ENCODE measurements at regions not wholly inside any gene's neighbourhood (a gene's known extent, or its start where the extent isn't known, plus 50 kb on each side); places are given as distances from the start of the nearest gene placed in this dataset.

GRCh38 chr11:120028181-120028896, 109.6 kb downstream of the TRIM29 start:
- no peak for TF ChIP-seq CTCF (IDR thresholded peaks at IDR 0.05)
- no peak for TF ChIP-seq POLR2AphosphoS5 (IDR thresholded peaks at IDR 0.05)

All from prostate gland (tissue), 2 donors.